ENCODE measurements at regions not wholly inside any gene's neighbourhood (a gene's known extent, or its start where the extent isn't known, plus 50 kb on each side); places are given as distances from the start of the nearest gene placed in this dataset.

DNA sequence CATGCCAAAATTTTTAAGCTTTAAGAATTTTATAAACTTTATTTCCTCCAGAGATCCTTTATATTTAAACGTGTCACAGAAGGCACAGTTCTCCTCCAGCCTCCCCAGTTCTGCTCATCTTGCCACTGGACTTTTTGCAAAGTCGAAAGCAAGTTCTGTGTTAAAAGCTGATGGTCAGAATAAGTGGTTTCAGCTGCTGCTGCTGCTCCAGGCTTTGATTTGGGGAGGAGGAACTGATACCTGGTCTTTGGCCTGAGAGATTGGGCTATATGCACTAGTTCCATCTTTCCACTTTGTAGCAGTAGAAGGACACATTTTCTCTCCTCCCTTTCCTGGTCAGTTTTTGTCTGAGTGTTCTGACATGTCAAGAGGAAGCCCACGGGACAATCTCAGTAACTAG lies 435.9 kb upstream of the PHF14 start:
- intact Hi-C loops (cut with DNase I): no loop called here
- no peak for DNase-seq

GRCh38 chr7:10557375-10557774 lies 416.3 kb upstream of the PHF14 start:
- no peak for DNase-seq
- intact Hi-C loops (cut with DNase I): no loop called here

DNA sequence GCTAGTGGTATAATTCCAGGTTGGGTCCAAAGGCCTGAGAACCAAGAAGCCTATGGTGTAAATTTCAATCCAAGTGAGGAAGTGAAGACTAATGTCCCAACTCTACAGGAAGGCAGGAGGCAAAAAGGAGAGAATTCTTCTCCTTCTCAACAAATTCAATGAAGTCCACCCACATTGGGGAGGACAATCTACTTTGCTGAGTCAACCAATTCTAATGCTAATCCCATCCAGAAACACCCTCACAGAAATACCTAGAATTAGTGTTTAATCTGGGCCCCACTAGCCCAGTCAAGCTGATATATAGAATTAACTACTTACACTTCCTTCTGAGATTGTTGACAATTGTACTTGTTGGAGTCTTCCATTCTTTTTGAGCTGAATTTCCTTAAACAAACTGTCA lies 413.2 kb upstream of the PHF14 start:
- intact Hi-C loops (cut with DNase I): no loop called here
- no peak for DNase-seq

- intact Hi-C loops (cut with DNase I): no loop called here
- DNase-seq: no peak
Observed at GRCh38 chr7:10568891-10569290, 404.8 kb upstream of the PHF14 start.

DNA sequence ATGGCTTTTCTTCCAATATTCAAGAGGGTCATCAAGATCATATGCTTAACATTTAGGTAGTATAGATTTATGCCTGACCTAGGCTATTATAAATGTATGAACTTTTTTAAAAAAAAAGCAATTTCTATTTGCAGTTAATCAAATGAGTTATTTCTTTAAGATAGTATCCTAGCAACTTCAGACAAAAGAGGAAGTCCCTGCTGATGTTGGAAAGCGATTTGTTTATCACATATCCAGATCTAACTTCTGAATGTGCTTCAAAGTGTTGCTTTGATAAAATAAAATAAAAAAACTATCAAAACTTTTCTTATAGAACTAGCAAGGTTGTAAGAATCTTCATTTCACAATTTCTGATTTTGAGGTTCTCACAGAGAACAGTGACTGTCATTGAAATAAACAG lies 401.9 kb upstream of the PHF14 start:
- intact Hi-C loops (cut with DNase I): no loop called here
- no peak for DNase-seq

GRCh38 chr7:10577866-10578374 lies 395.8 kb upstream of the PHF14 start:
- intact Hi-C loops (cut with DNase I): no loop called here
- no peak for DNase-seq

GRCh38 chr7:10579561-10579960 lies 394.1 kb upstream of the PHF14 start:
- intact Hi-C loops (cut with DNase I): no loop called here
- DNase-seq: no peak

GRCh38 chr7:10584886-10585285 lies 388.8 kb upstream of the PHF14 start:
- DNase-seq: no peak
- intact Hi-C loops (cut with DNase I): no loop called here

- intact Hi-C loops (cut with DNase I): no loop called here
- DNase-seq: no peak
Observed at GRCh38 chr7:10588084-10588483, 385.6 kb upstream of the PHF14 start.

GRCh38 chr7:10592604-10593003 lies 381.1 kb upstream of the PHF14 start:
- no peak for DNase-seq
- intact Hi-C loops (cut with DNase I): no loop called here

GRCh38 chr7:10593080-10593479 lies 380.6 kb upstream of the PHF14 start:
- no peak for DNase-seq
- intact Hi-C loops (cut with DNase I): no loop called here

GRCh38 chr7:10596827-10597226 lies 376.8 kb upstream of the PHF14 start:
- intact Hi-C loops (cut with DNase I): no loop called here

DNA sequence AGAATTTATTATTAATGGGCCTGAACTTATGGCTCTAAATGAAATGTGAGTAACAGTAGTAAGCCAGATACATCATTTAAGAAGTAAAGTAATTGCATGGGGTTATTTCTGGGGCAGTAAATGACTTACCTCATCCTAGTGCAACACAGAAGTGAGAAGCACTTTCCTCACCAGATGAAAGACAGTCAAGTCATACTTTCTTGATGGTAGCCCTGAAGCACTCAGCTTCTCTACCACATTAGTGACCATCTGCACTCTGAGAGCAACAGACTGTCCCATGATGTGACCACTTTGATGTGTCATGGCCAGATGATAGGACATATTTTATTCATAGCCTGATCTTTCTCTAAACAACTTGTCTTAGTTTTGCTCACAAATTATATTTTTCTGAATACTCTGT lies 369.5 kb upstream of the PHF14 start:
- DNase-seq: no peak
- intact Hi-C loops (cut with DNase I): no loop called here

More at GRCh38 chr7:10596827-10597226, 376.8 kb upstream of the PHF14 start:
- DNase-seq: no peak

- no peak for DNase-seq
- intact Hi-C loops (cut with DNase I): no loop called here
Observed at GRCh38 chr7:10612950-10613349, 360.7 kb upstream of the PHF14 start.

GRCh38 chr7:10618953-10619352 lies 354.7 kb upstream of the PHF14 start:
- intact Hi-C loops (cut with DNase I): no loop called here

DNA sequence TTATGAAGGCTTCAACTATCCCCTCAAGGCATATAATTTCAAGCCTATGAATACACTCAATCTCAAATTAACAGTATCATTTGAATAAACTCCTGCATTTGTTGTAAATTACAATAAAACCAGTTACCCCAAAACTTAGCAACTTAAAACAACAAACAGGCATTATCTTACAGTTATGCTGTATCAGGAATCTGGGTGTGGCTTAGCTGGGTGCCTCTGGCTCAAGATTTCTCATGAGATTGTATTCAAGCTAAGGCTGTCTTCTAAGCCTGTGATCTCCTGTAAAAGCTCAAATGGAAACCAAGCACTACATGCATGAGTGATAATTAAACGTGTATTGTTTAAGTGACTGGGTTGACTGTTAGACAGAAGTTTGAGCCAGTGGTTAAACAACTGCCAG lies 341.0 kb upstream of the PHF14 start:
- DNase-seq: no peak

More at GRCh38 chr7:10618953-10619352, 354.7 kb upstream of the PHF14 start:
- DNase-seq: no peak

DNA sequence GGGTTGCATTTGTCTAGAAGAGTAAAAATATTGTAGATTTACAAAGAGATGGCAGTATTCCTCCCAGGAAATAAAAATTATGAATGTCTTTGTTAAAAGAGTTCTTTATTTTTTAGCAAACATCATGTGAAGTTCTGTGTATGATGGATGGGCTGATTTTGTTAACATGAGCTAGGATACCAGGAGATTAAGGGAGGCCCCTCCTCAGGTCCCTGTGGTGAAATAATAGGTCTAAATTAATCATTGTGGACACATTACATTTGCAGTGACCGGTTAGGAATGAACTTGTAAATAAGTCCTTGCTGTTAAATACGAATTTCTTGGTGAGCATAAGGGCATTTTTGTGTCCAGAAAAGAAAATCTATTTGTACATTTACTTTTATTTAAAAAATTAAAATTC lies 339.4 kb upstream of the PHF14 start:
- DNase-seq: no peak
- intact Hi-C loops (cut with DNase I): no loop called here

More for the DNA sequence above, 341.0 kb upstream of the PHF14 start:
- intact Hi-C loops (cut with DNase I): no loop called here

DNA sequence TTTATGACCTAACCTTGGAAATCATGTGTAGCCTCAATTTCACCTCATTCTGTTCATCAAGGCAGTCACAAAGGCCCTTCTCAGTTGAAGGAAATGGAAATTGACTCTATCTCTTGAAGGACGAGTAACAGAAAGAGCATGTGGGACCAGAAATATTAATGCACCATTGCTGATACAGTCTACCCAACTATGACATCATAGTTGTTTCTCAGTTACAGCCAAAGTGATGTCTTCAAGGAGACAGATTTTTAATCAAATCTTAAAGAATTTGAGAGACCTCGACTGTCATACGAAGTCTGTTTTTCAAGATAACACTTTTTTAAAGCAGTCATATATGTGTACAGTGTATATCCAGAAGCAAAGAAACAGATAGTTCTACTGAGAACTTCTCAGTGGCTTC lies 335.7 kb upstream of the PHF14 start:
- intact Hi-C loops (cut with DNase I): no loop called here
- no peak for DNase-seq

GRCh38 chr7:10643545-10643944 lies 330.1 kb upstream of the PHF14 start:
- no peak for DNase-seq
- intact Hi-C loops (cut with DNase I): no loop called here

DNA sequence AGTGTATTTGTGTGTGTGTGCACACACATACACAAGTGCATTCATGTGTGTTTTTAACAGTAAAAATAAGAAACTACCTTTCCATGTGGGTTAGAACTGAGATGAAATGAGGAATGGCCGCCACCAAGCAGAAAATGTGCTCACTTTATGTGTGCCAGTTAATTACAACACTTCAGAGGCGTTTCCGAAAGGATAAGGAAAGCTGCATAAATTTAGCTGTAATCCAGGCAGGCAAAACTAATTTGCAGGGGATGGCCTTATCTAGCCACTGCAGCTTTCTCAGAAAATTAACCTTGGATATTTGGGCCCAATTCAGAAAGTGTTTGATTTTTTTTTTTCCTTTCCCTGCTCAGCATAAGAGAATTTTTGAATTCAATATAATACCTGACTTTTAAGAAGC lies 328.8 kb upstream of the PHF14 start:
- DNase-seq: no peak
- intact Hi-C loops (cut with DNase I): no loop called here

GRCh38 chr7:10646194-10646593 lies 327.5 kb upstream of the PHF14 start:
- intact Hi-C loops (cut with DNase I): no loop called here
- DNase-seq: no peak

DNA sequence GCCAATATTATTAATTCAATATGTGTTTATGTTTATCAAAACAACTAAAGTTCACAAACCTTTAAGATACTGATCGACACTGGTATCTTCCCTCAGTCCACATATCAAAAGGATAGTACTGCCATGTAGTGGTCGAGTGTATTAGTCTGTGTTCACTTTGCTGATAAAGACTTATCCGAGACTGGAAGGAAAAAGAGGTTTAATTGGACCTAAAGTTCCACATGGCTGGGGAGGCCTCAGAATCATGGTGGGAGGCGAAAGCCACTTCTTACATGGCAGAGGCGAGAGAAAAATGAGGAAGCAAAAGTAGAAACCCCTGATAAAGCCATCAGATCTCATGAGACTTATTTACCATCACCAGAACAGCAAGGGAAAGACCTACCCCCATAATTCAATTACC lies 325.4 kb upstream of the PHF14 start:
- no peak for DNase-seq
- intact Hi-C loops (cut with DNase I): no loop called here

Measured in head of caudate nucleus (tissue), 42 donors.